ENCODE measurements at regions not wholly inside any gene's neighbourhood (a gene's known extent, or its start where the extent isn't known, plus 50 kb on each side); places are given as distances from the start of the nearest gene placed in this dataset.

GRCh38 chr20:60669211-60669610 lies 582.9 kb upstream of the CDH4 start:
- Histone ChIP-seq H3K9me3 (no peaks in the 10 kb centered on the region), H3K36me3 (ENCODE audit: control insufficient read depth in 2 of 2, extremely low read depth in 1 of 2, insufficient read depth in 1 of 2, low read length in 1 of 2) (no peaks in the 10 kb centered on the region), H3K4me1 (ENCODE audit: control insufficient read depth in 1 of 2, extremely low read depth in 1 of 2, insufficient read depth in 2 of 2, low read length in 2 of 2) (no peaks in the 10 kb centered on the region), H3K4me3 (ENCODE audit: control insufficient read depth in 1 of 2, extremely low read depth in 1 of 2, low read length in 1 of 2) (no peak overlapping the region), H3K27me3 (replicated peaks in 1 of 2; ENCODE audit: control insufficient read depth in 2 of 2, extremely low read depth in 1 of 2, insufficient read depth in 2 of 2, low read length in 1 of 2) (no peaks in the 10 kb centered on the region), H3K27ac (ENCODE audit: low read length) (no peak overlapping the region)
- Mint-ChIP-seq H3K4me3 (no peak overlapping the region), H3K4me1 (no peaks in the 10 kb centered on the region), H3K36me3 (no peaks in the 10 kb centered on the region), H3K27me3 (peaks cover 0 to 3% of the 10 kb centered on the region in 2 donors), H3K27ac (no peak overlapping the region), H3K9me3 (no peaks in the 10 kb centered on the region)
- no peak for ATAC-seq (replicated peaks in 1 of 4)
- ChIA-PET POLR2A (no interaction called here), CTCF (no interaction called here)
- no CpG with 5 or more reads among the region's 7 CpGs for WGBS (ENCODE audit: insufficient coverage)
- DNase-seq: no peak

GRCh38 chr20:60676011-60676410 lies 576.0 kb upstream of the CDH4 start:
- Mint-ChIP-seq H3K9me3 (no peaks in the 10 kb centered on the region), H3K27ac (no peak overlapping the region), H3K27me3 (peaks cover 0 to 8% of the 10 kb centered on the region in 2 donors), H3K4me1 (no peaks in the 10 kb centered on the region), H3K4me3 (no peak overlapping the region), H3K36me3 (no peaks in the 10 kb centered on the region)
- ATAC-seq (replicated peaks in 1 of 4): no peak
- no peaks in the 10 kb centered on the region for H3K9me3 ChIP-seq
- no peaks in the 10 kb centered on the region for H3K36me3 ChIP-seq (ENCODE audit: control insufficient read depth in 2 of 2, extremely low read depth in 1 of 2, insufficient read depth in 1 of 2, low read length in 1 of 2)
- no peak for DNase-seq
- H3K27ac ChIP-seq (ENCODE audit: low read length): no peak overlapping the region
- H3K27me3 ChIP-seq (replicated peaks in 1 of 2; ENCODE audit: control insufficient read depth in 2 of 2, extremely low read depth in 1 of 2, insufficient read depth in 2 of 2, low read length in 1 of 2): peaks cover 0 to 2% of the 10 kb centered on the region in 2 experiments
- no peak overlapping the region for H3K4me3 ChIP-seq (ENCODE audit: control insufficient read depth in 1 of 2, extremely low read depth in 1 of 2, low read length in 1 of 2)
- H3K4me1 ChIP-seq (ENCODE audit: control insufficient read depth in 1 of 2, extremely low read depth in 1 of 2, insufficient read depth in 2 of 2, low read length in 2 of 2): no peaks in the 10 kb centered on the region
- ChIA-PET CTCF (no interaction called here), POLR2A (no interaction called here)

GRCh38 chr20:60677819-60678218 lies 574.2 kb upstream of the CDH4 start:
- H3K4me1 ChIP-seq (ENCODE audit: control insufficient read depth in 1 of 2, extremely low read depth in 1 of 2, insufficient read depth in 2 of 2, low read length in 2 of 2): no peaks in the 10 kb centered on the region
- no peak overlapping the region for H3K4me3 ChIP-seq (ENCODE audit: control insufficient read depth in 1 of 2, extremely low read depth in 1 of 2, low read length in 1 of 2)
- Mint-ChIP-seq H3K9me3 (peaks cover 0 to 5% (median 0%) of the 10 kb centered on the region in 3 donors), H3K27me3 (peaks cover 0 to 9% of the 10 kb centered on the region in 2 donors), H3K27ac (no peak overlapping the region), H3K36me3 (no peaks in the 10 kb centered on the region), H3K4me3 (no peak overlapping the region), H3K4me1 (no peaks in the 10 kb centered on the region)
- ChIA-PET POLR2A (no interaction called here), CTCF (no interaction called here)
- DNase-seq (no peak), ATAC-seq (replicated peaks in 1 of 4) (no peak)
- no CpG with 5 or more reads among the region's 1 CpG for WGBS (ENCODE audit: insufficient coverage)
- no peak overlapping the region for H3K27ac ChIP-seq (ENCODE audit: low read length)
- peaks cover 0 to 2% of the 10 kb centered on the region in 2 experiments for H3K27me3 ChIP-seq (replicated peaks in 1 of 2; ENCODE audit: control insufficient read depth in 2 of 2, extremely low read depth in 1 of 2, insufficient read depth in 2 of 2, low read length in 1 of 2)
- no peaks in the 10 kb centered on the region for H3K9me3 ChIP-seq
- H3K36me3 ChIP-seq (ENCODE audit: control insufficient read depth in 2 of 2, extremely low read depth in 1 of 2, insufficient read depth in 1 of 2, low read length in 1 of 2): no peaks in the 10 kb centered on the region

- no peaks in the 10 kb centered on the region for H3K27me3 ChIP-seq (replicated peaks in 1 of 2; ENCODE audit: control insufficient read depth in 2 of 2, extremely low read depth in 1 of 2, insufficient read depth in 2 of 2, low read length in 1 of 2)
- Mint-ChIP-seq H3K27me3 (peaks cover 4 to 12% of the 10 kb centered on the region in 2 donors), H3K36me3 (no peaks in the 10 kb centered on the region), H3K27ac (no peak overlapping the region), H3K9me3 (peaks cover 0 to 5% (median 0%) of the 10 kb centered on the region in 3 donors), H3K4me3 (no peak overlapping the region), H3K4me1 (no peaks in the 10 kb centered on the region)
- H3K36me3 ChIP-seq (ENCODE audit: control insufficient read depth in 2 of 2, extremely low read depth in 1 of 2, insufficient read depth in 1 of 2, low read length in 1 of 2): no peaks in the 10 kb centered on the region
- ATAC-seq (replicated peaks in 1 of 4) (no peak), DNase-seq (no peak)
- WGBS (ENCODE audit: insufficient coverage): 79% methylated on average over 5 of the region's 6 CpGs
- H3K4me3 ChIP-seq (ENCODE audit: control insufficient read depth in 1 of 2, extremely low read depth in 1 of 2, low read length in 1 of 2): no peak overlapping the region
- no peak overlapping the region for H3K27ac ChIP-seq (ENCODE audit: low read length)
- ChIA-PET POLR2A (no interaction called here), CTCF (no interaction called here)
- H3K9me3 ChIP-seq: no peaks in the 10 kb centered on the region
- no peaks in the 10 kb centered on the region for H3K4me1 ChIP-seq (ENCODE audit: control insufficient read depth in 1 of 2, extremely low read depth in 1 of 2, insufficient read depth in 2 of 2, low read length in 2 of 2)
These were observed 571.5 kb upstream of the CDH4 start for GRCh38 chr20:60680554-60680953.

- ChIA-PET CTCF (no interaction called here), POLR2A (no interaction called here)
- no peak overlapping the region for H3K4me3 ChIP-seq (ENCODE audit: control insufficient read depth in 1 of 2, extremely low read depth in 1 of 2, low read length in 1 of 2)
- H3K9me3 ChIP-seq: no peaks in the 10 kb centered on the region
- no peak overlapping the region for H3K27ac ChIP-seq (ENCODE audit: low read length)
- Mint-ChIP-seq H3K36me3 (no peaks in the 10 kb centered on the region), H3K4me1 (no peaks in the 10 kb centered on the region), H3K27ac (no peak overlapping the region), H3K9me3 (no peaks in the 10 kb centered on the region), H3K27me3 (peaks cover 11 to 14% of the 10 kb centered on the region in 2 donors), H3K4me3 (no peak overlapping the region)
- no peaks in the 10 kb centered on the region for H3K36me3 ChIP-seq (ENCODE audit: control insufficient read depth in 2 of 2, extremely low read depth in 1 of 2, insufficient read depth in 1 of 2, low read length in 1 of 2)
- no peak for ATAC-seq (replicated peaks in 1 of 4)
- no peaks in the 10 kb centered on the region for H3K27me3 ChIP-seq (replicated peaks in 1 of 2; ENCODE audit: control insufficient read depth in 2 of 2, extremely low read depth in 1 of 2, insufficient read depth in 2 of 2, low read length in 1 of 2)
- H3K4me1 ChIP-seq (ENCODE audit: control insufficient read depth in 1 of 2, extremely low read depth in 1 of 2, insufficient read depth in 2 of 2, low read length in 2 of 2): no peaks in the 10 kb centered on the region
- WGBS (ENCODE audit: insufficient coverage): 87% methylated on average over 7 of the region's 8 CpGs
- DNase-seq: no peak
These were observed 564.8 kb upstream of the CDH4 start for GRCh38 chr20:60687213-60687612.

- ATAC-seq (replicated peaks in 1 of 4): no peak
- ChIA-PET CTCF (no interaction called here), POLR2A (no interaction called here)
- H3K4me3 Mint-ChIP-seq: no peak overlapping the region
- no peaks in the 10 kb centered on the region for H3K36me3 Mint-ChIP-seq
- Histone ChIP-seq H3K4me1 (ENCODE audit: control insufficient read depth in 1 of 2, extremely low read depth in 1 of 2, insufficient read depth in 2 of 2, low read length in 2 of 2) (no peaks in the 10 kb centered on the region), H3K9me3 (no peaks in the 10 kb centered on the region), H3K36me3 (ENCODE audit: control insufficient read depth in 2 of 2, extremely low read depth in 1 of 2, insufficient read depth in 1 of 2, low read length in 1 of 2) (no peaks in the 10 kb centered on the region), H3K27ac (ENCODE audit: low read length) (no peak overlapping the region), H3K4me3 (ENCODE audit: control insufficient read depth in 1 of 2, extremely low read depth in 1 of 2, low read length in 1 of 2) (no peak overlapping the region), H3K27me3 (replicated peaks in 1 of 2; ENCODE audit: control insufficient read depth in 2 of 2, extremely low read depth in 1 of 2, insufficient read depth in 2 of 2, low read length in 1 of 2) (peaks cover 0 to 8% of the 10 kb centered on the region in 2 experiments)
- no peak for DNase-seq
- no CpG with 5 or more reads among the region's 3 CpGs for WGBS (ENCODE audit: insufficient coverage)
- no peaks in the 10 kb centered on the region for H3K4me1 Mint-ChIP-seq
- H3K9me3 Mint-ChIP-seq: no peaks in the 10 kb centered on the region
- peaks cover 19 to 20% of the 10 kb centered on the region in 2 donors for H3K27me3 Mint-ChIP-seq
- no peak overlapping the region for H3K27ac Mint-ChIP-seq
These were observed 561.3 kb upstream of the CDH4 start for GRCh38 chr20:60690771-60691170.

- no peak for ATAC-seq (replicated peaks in 1 of 4)
- POLR2A ChIA-PET: interaction anchor here (0.5 to 0.7 kb wide), 2 partner anchors 31 to 335 kb away, joined by 4 to 5 read pairs; no protein-coding TSS in a partner anchor
- H3K4me3 Mint-ChIP-seq: no peak overlapping the region
These were observed 560.0 kb upstream of the CDH4 start for GRCh38 chr20:60691966-60692615.

More at GRCh38 chr20:60691966-60692615, 560.0 kb upstream of the CDH4 start:
- no peak overlapping the region for H3K4me3 ChIP-seq (ENCODE audit: control insufficient read depth in 1 of 2, extremely low read depth in 1 of 2, low read length in 1 of 2)
- no peaks in the 10 kb centered on the region for H3K4me1 ChIP-seq (ENCODE audit: control insufficient read depth in 1 of 2, extremely low read depth in 1 of 2, insufficient read depth in 2 of 2, low read length in 2 of 2)
- CTCF ChIA-PET: no interaction called here
- Mint-ChIP-seq H3K27ac (no peak overlapping the region), H3K36me3 (no peaks in the 10 kb centered on the region), H3K9me3 (no peaks in the 10 kb centered on the region), H3K4me1 (no peaks in the 10 kb centered on the region), H3K27me3 (peaks cover 19 to 20% of the 10 kb centered on the region in 2 donors)
- H3K27me3 ChIP-seq (replicated peaks in 1 of 2; ENCODE audit: control insufficient read depth in 2 of 2, extremely low read depth in 1 of 2, insufficient read depth in 2 of 2, low read length in 1 of 2): peaks cover 0 to 8% of the 10 kb centered on the region in 2 experiments
- H3K36me3 ChIP-seq (ENCODE audit: control insufficient read depth in 2 of 2, extremely low read depth in 1 of 2, insufficient read depth in 1 of 2, low read length in 1 of 2): no peaks in the 10 kb centered on the region
- H3K9me3 ChIP-seq: no peaks in the 10 kb centered on the region
- no peak overlapping the region for H3K27ac ChIP-seq (ENCODE audit: low read length)
- no peak for DNase-seq
- WGBS (ENCODE audit: insufficient coverage): 50% methylated on average over 3 of the region's 4 CpGs

All from T-cell (primary cell).